Fibroblast of the conjunctiva (primary cell): ENCODE measurements at regions not wholly inside any gene's neighbourhood (a gene's known extent, or its start where the extent isn't known, plus 50 kb on each side); places are given as distances from the start of the nearest gene placed in this dataset.

Source experiments
- DNase-seq: peaks from one replicate; pipeline ENCODE4 v3.0.0-alpha.2; 2010; ENCODE audit warnings: low read depth

GRCh38 chr16:79653373-79653891 lies 52.9 kb upstream of the MAF start:
- no peak for DNase-seq

GRCh38 chr16:79651363-79651762 lies 50.8 kb upstream of the MAF start:
- no peak for DNase-seq
